ENCODE measurements at regions not wholly inside any gene's neighbourhood (a gene's known extent, or its start where the extent isn't known, plus 50 kb on each side); places are given as distances from the start of the nearest gene placed in this dataset.

DNA sequence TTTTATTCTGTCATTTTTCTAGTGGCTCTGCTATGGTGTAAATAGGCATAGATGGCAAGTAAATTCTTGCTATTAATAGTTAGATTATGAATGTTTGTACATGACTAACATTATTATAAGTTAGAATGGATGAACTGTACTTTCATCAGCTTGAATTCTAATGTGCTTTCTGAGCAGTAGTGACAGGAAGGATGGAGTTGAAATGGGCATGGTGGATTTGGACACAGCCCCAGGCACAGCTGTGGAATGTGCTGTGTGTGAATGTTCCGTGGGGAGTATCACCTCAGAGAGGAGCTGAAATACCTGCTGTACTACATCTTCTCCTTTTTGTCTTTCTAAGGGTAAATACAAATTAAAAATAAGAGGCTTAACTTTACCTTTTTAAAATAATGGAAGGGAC, 66.8 kb downstream of the FBXO5 start:
- no peak overlapping the region for H3K27ac ChIP-seq (ENCODE audit: low read depth, low read length)

DNA sequence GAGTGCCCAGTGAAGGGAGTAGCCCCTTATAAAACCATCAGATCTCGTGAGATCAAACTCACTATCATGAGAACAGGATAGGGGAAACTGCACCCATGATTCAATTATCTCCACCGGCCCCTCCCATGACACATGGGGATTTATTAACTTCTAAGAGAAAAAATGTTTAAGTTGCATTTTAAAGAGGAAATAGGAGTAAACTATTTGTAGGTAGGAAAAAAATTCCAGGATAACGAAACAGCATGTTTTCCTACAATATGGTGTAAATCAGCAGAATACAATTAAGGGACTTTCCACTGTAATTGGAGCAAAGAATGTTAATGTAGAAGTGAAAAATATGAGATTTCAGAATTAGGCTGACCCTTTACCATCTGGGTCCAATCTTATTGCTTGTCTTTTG, 63.9 kb downstream of the FBXO5 start:
- Histone ChIP-seq H3K79me2 (ENCODE audit: insufficient read depth, low read length) (no peaks in the 10 kb centered on the region), H3K27ac (ENCODE audit: low read depth, low read length) (no peak overlapping the region), H4K20me1 (ENCODE audit: insufficient read depth, low read length) (no peaks in the 10 kb centered on the region), H3K9me3 (ENCODE audit: low read depth, low read length) (no peaks in the 10 kb centered on the region), H3K4me3 (ENCODE audit: insufficient read depth, low read length) (no peak overlapping the region), H3K27me3 (ENCODE audit: insufficient read depth, low read length) (no peaks in the 10 kb centered on the region), H3K4me1 (ENCODE audit: insufficient read depth, low read length) (no peaks in the 10 kb centered on the region), H3K4me2 (ENCODE audit: insufficient read depth, low read length) (no peak overlapping the region), H2AFZ (ENCODE audit: low read length) (no peak overlapping the region), H3K36me3 (ENCODE audit: insufficient read depth, low read length) (no peaks in the 10 kb centered on the region)
- no peak for DNase-seq (ENCODE audit: insufficient read length, low spot score, missing footprints)
- TF ChIP-seq, protein P1, sequence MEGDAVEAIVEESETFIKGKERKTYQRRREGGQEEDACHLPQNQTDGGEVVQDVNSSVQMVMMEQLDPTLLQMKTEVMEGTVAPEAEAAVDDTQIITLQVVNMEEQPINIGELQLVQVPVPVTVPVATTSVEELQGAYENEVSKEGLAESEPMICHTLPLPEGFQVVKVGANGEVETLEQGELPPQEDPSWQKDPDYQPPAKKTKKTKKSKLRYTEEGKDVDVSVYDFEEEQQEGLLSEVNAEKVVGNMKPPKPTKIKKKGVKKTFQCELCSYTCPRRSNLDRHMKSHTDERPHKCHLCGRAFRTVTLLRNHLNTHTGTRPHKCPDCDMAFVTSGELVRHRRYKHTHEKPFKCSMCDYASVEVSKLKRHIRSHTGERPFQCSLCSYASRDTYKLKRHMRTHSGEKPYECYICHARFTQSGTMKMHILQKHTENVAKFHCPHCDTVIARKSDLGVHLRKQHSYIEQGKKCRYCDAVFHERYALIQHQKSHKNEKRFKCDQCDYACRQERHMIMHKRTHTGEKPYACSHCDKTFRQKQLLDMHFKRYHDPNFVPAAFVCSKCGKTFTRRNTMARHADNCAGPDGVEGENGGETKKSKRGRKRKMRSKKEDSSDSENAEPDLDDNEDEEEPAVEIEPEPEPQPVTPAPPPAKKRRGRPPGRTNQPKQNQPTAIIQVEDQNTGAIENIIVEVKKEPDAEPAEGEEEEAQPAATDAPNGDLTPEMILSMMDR (IDR thresholded peaks at IDR 0.05; ENCODE audit: extremely low read depth, low read depth, low read length) = no peak

More for the DNA sequence above, 66.8 kb downstream of the FBXO5 start:
- no peak overlapping the region for H3K4me2 ChIP-seq (ENCODE audit: insufficient read depth, low read length)
- H2AFZ ChIP-seq (ENCODE audit: low read length) = no peak overlapping the region
- no peak overlapping the region for H3K4me3 ChIP-seq (ENCODE audit: insufficient read depth, low read length)
- no peaks in the 10 kb centered on the region for H3K36me3 ChIP-seq (ENCODE audit: insufficient read depth, low read length)
- no peak for DNase-seq (ENCODE audit: insufficient read length, low spot score, missing footprints)
- no peaks in the 10 kb centered on the region for H3K79me2 ChIP-seq (ENCODE audit: insufficient read depth, low read length)
- no peaks in the 10 kb centered on the region for H3K9me3 ChIP-seq (ENCODE audit: low read depth, low read length)
- no peaks in the 10 kb centered on the region for H3K4me1 ChIP-seq (ENCODE audit: insufficient read depth, low read length)
- H4K20me1 ChIP-seq (ENCODE audit: insufficient read depth, low read length) = no peaks in the 10 kb centered on the region
- H3K27me3 ChIP-seq (ENCODE audit: insufficient read depth, low read length) = no peaks in the 10 kb centered on the region
- TF ChIP-seq, protein P1 (IDR thresholded peaks at IDR 0.05; ENCODE audit: extremely low read depth, low read depth, low read length) = no peak

GRCh38 chr6:152920016-152920415, 62.8 kb downstream of the FBXO5 start:
- no peak overlapping the region for H3K4me2 ChIP-seq (ENCODE audit: insufficient read depth, low read length)
- no peaks in the 10 kb centered on the region for H3K9me3 ChIP-seq (ENCODE audit: low read depth, low read length)
- H3K79me2 ChIP-seq (ENCODE audit: insufficient read depth, low read length) = no peaks in the 10 kb centered on the region
- no peaks in the 10 kb centered on the region for H3K36me3 ChIP-seq (ENCODE audit: insufficient read depth, low read length)
- TF ChIP-seq, protein P1 (IDR thresholded peaks at IDR 0.05; ENCODE audit: extremely low read depth, low read depth, low read length) = no peak
- H3K27me3 ChIP-seq (ENCODE audit: insufficient read depth, low read length) = no peaks in the 10 kb centered on the region
- no peaks in the 10 kb centered on the region for H3K4me1 ChIP-seq (ENCODE audit: insufficient read depth, low read length)
- no peak overlapping the region for H2AFZ ChIP-seq (ENCODE audit: low read length)
- no peak overlapping the region for H3K4me3 ChIP-seq (ENCODE audit: insufficient read depth, low read length)
- H3K27ac ChIP-seq (ENCODE audit: low read depth, low read length) = no peak overlapping the region
- no peak for DNase-seq (ENCODE audit: insufficient read length, low spot score, missing footprints)
- no peaks in the 10 kb centered on the region for H4K20me1 ChIP-seq (ENCODE audit: insufficient read depth, low read length)

Measured in osteoblast (primary cell).